Aorta (tissue), 5 donors: ENCODE measurements at regions not wholly inside any gene's neighbourhood (a gene's known extent, or its start where the extent isn't known, plus 50 kb on each side); places are given as distances from the start of the nearest gene placed in this dataset.

Experiments
- ATAC-seq: fragments of 200-7000 bp; cut with Tn5 transposase; one replicate; pipeline ENCODE4 v1.9.1; 2022; ENCODE audit warnings: moderate library complexity; ENCODE audit not compliant: low FRiP score
- DNase-seq, 2 donors: peaks; one replicate each; pipeline ENCODE4 v3.0.0-alpha.2; 2020
- H3K27ac ChIP-seq, 2 donors: one replicate each; pipeline ENCODE4 v1.5.1; 2013; ENCODE audit warnings: low read length in 2 of 2, mild to moderate bottlenecking in 2 of 2, moderate library complexity in 2 of 2, control low read depth in 1 of 2, inconsistent platforms in 1 of 2, low read depth in 1 of 2
- H3K27me3 ChIP-seq, 2 donors: one replicate each; pipeline ENCODE4 v1.6.1; 2013; ENCODE audit warnings: control low read depth in 1 of 2, low read length in 1 of 2, mild to moderate bottlenecking in 1 of 2, moderate library complexity in 1 of 2; ENCODE audit not compliant: insufficient read depth in 2 of 2, control insufficient read depth in 1 of 2
- H3K36me3 ChIP-seq, 2 donors: one replicate each; pipeline ENCODE4 v1.6.1; 2013; ENCODE audit warnings: control low read depth in 1 of 2, low read length in 1 of 2, mild to moderate bottlenecking in 1 of 2; ENCODE audit not compliant: insufficient read depth in 2 of 2, control insufficient read depth in 1 of 2
- H3K4me1 ChIP-seq, 2 donors: one replicate each; pipeline ENCODE4 v1.6.1; 2013; ENCODE audit warnings: low read length in 2 of 2, control low read depth in 1 of 2, mild to moderate bottlenecking in 1 of 2, moderate library complexity in 1 of 2; ENCODE audit not compliant: insufficient read depth in 2 of 2, control insufficient read depth in 1 of 2
- H3K4me3 ChIP-seq, 2 donors: one replicate each; pipeline ENCODE4 v1.5.1; 2013; ENCODE audit warnings: low read length in 2 of 2, control low read depth in 1 of 2, mild to moderate bottlenecking in 1 of 2
- H3K9me3 ChIP-seq: one replicate; pipeline ENCODE4 v1.6.1; 2013; ENCODE audit warnings: mild to moderate bottlenecking, low read length; ENCODE audit not compliant: control insufficient read depth
- WGBS, 2 donors: extraction: QIAGEN DNeasy Blood & Tissue Kit; methylation state at CpG; one replicate each; pipeline ENCODE4 v1.1.7; 2013; 5-methylcytosine and 5-hydroxymethylcytosine counted together
- intact Hi-C, 2 donors: fragments of 100-400 bp; cut with DNase I; formaldehyde crosslinking; loops; one replicate each; pipeline versions ENCODE4 v1.14.2 to v1.15.0; 2022
- donor health status: healthy with polysubstance abuse.
- donor health status: Bipolar disorder and iron deficiency.
- donor health status: DM: no; HTN: no; CAD: no.
- donor health status: DM: no; HTN: no; CAD: no.
- donor health status: DM: yes; HTN: yes; CAD: no.

- 77 to 91% methylated on average over 7 of the region's 7 CpGs for WGBS, 2 donors
- Histone ChIP-seq H3K36me3 (no peaks in the 10 kb centered on the region), H3K27me3 (no peaks in the 10 kb centered on the region), H3K4me1 (no peaks in the 10 kb centered on the region), H3K9me3 (peaks cover 2% of the 10 kb centered on the region), H3K4me3 (no peak overlapping the region), H3K27ac (no peak overlapping the region)
- intact Hi-C loops = no loop called here
- no peak for ATAC-seq
- no peak for DNase-seq
Observed at GRCh38 chr17:73744411-73744810, 100.2 kb upstream of the SDK2 start.

DNA sequence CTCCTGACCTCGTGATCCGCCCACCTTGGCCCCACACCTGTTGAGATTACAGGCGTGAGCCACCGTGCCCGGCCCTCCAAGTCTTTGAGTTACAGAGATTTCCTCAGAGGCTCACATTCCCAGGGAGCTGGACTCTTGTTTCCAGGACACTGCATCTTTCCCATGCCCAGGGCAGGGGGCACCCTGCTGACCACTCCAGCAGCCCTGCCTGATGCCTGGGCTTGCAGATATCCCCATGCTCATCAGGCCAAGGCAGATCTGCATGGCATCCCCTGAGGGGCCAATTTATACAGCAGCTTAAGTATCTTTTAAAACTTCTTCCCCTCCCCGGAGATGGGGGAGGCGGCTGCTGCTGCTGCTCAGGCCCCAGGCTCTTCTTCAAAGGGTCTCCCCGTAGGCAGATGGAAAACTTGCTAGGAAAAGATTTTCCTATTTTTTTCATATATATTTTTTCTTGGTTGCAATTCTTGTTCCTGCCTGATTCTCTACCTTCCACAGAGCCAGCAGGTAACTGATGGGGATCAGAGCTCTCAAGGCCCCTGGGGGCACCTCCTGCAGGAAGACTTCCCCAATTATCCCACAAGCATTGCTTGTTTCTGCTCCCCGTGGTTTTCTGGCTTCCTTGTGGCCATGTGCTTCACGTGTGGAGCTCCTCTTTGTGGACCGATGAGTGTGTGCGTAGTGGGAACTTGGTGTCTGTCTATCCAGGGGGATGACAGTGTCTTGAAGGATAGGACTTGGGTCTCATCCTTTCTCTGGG, 102.2 kb upstream of the SDK2 start:
- no peak for ATAC-seq
- intact Hi-C loops = no loop called here
- no peaks in the 10 kb centered on the region for H3K27me3 ChIP-seq

GRCh38 chr17:73747221-73748002, 103.2 kb upstream of the SDK2 start:
- no peak for ATAC-seq
- H3K4me3 ChIP-seq = no peak overlapping the region
- no peaks in the 10 kb centered on the region for H3K9me3 ChIP-seq
- 45 to 46% methylated on average over 15 of the region's 15 CpGs for WGBS, 2 donors
- H3K4me1 ChIP-seq = no peaks in the 10 kb centered on the region
- intact Hi-C loops = no loop called here
- no peaks in the 10 kb centered on the region for H3K27me3 ChIP-seq
- no peak overlapping the region for H3K27ac ChIP-seq
- H3K36me3 ChIP-seq = no peaks in the 10 kb centered on the region
- no peak for DNase-seq

More for the DNA sequence above, 102.2 kb upstream of the SDK2 start:
- H3K4me3 ChIP-seq = no peak overlapping the region
- H3K9me3 ChIP-seq = no peaks in the 10 kb centered on the region
- WGBS, 2 donors = 84 to 85% methylated on average over 12 of the region's 12 CpGs
- no peak overlapping the region for H3K27ac ChIP-seq
- H3K36me3 ChIP-seq = no peaks in the 10 kb centered on the region
- DNase-seq = no peak
- no peaks in the 10 kb centered on the region for H3K4me1 ChIP-seq

DNA sequence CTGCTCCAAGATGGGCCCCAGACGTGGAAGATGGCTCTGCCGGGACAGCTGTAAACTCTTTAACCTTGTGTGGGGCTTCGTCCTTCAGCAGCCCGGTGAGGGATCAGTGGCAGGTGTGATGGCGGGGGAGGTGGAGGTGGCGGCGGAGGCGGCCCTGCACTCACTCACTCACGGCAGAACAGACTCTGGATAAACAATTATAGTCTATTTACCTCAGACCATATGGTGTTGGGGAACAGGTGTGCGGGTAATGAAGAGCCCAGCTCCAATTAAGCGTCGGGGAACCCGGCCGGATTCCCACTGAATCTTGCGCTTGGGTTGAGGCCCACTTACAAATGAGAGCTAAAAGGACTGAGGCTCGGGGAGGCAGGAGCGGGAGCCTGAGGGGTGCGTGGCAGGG, 104.3 kb upstream of the SDK2 start:
- H3K9me3 ChIP-seq = no peaks in the 10 kb centered on the region
- DNase-seq (no peak), ATAC-seq (no peak)
- no peaks in the 10 kb centered on the region for H3K36me3 ChIP-seq
- H3K27me3 ChIP-seq = no peaks in the 10 kb centered on the region
- H3K4me3 ChIP-seq = no peak overlapping the region
- no peaks in the 10 kb centered on the region for H3K4me1 ChIP-seq
- H3K27ac ChIP-seq = no peak overlapping the region
- 91 to 92% methylated on average over 17 to 18 of the region's 18 CpGs for WGBS, 2 donors
- intact Hi-C loops = no loop called here

- no peak for ATAC-seq
- no peak overlapping the region for H3K27ac ChIP-seq
- no peaks in the 10 kb centered on the region for H3K9me3 ChIP-seq
- no peaks in the 10 kb centered on the region for H3K27me3 ChIP-seq
- DNase-seq = no peak
- intact Hi-C loops = no loop called here
- no peak overlapping the region for H3K4me3 ChIP-seq
- WGBS, 2 donors = 87 to 95% methylated on average over 6 of the region's 6 CpGs
- no peaks in the 10 kb centered on the region for H3K36me3 ChIP-seq
- no peaks in the 10 kb centered on the region for H3K4me1 ChIP-seq
Observed at GRCh38 chr17:73749337-73749823, 105.1 kb upstream of the SDK2 start.

- Histone ChIP-seq H3K9me3 (no peaks in the 10 kb centered on the region), H3K36me3 (no peaks in the 10 kb centered on the region), H3K27me3 (no peaks in the 10 kb centered on the region), H3K4me3 (no peak overlapping the region), H3K4me1 (no peaks in the 10 kb centered on the region), H3K27ac (no peak overlapping the region)
- intact Hi-C loops = no loop called here
- DNase-seq (no peak), ATAC-seq (no peak)
- WGBS, 2 donors = 84 to 92% methylated on average over 16 of the region's 16 CpGs
Observed at GRCh38 chr17:73749928-73750605, 105.8 kb upstream of the SDK2 start.

GRCh38 chr17:73750975-73751374, 106.7 kb upstream of the SDK2 start:
- 14 to 21% methylated on average over 7 of the region's 7 CpGs for WGBS, 2 donors
- Histone ChIP-seq H3K27me3 (no peaks in the 10 kb centered on the region), H3K27ac (no peak overlapping the region), H3K36me3 (no peaks in the 10 kb centered on the region), H3K9me3 (no peaks in the 10 kb centered on the region), H3K4me1 (no peaks in the 10 kb centered on the region), H3K4me3 (no peak overlapping the region)
- intact Hi-C loops = no loop called here
- ATAC-seq = no peak
- DNase-seq = no peak

DNA sequence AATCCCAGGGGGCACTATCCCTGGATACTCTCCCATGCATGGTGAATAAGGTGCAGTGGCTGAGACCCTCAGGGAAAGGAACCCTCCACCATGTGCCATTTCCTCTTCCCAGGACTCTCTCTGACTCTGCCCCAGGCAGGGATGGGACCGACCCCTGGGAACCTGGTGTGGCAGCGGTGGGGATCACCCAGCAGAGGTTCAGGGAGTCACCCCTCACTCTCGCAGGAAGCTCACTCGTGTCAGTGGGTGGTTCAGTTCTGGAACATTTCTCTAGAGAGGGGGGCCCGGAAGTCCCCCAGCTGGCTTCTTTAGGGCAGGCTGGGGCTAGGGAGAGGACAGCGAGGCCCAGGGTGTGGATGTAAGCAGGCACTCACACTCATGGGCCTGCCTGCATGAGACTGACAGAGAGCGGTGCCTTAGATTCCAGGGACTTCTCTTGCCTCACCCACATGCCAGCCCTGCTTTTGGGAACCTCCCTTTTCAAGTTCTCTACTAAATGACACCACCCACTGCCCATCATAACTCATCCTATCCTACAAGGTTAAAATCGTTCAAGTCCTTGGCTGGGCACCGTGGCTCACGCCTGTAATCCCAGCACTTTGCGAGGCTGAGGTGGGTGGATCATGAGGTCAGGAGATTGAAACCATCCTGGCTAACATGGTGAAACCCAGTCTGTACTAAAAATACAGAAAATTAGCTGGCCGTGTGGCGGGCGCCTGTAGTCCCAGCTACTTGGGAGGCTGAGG, 109.7 kb upstream of the SDK2 start:
- Histone ChIP-seq H3K4me1 (no peaks in the 10 kb centered on the region), H3K27me3 (no peaks in the 10 kb centered on the region), H3K9me3 (no peaks in the 10 kb centered on the region), H3K4me3 (no peak overlapping the region), H3K27ac (no peak overlapping the region), H3K36me3 (no peaks in the 10 kb centered on the region)
- intact Hi-C loops = no loop called here
- no peak for DNase-seq
- no peak for ATAC-seq
- WGBS, 2 donors = 96 to 98% methylated on average over 14 of the region's 14 CpGs
